ENCODE measurements at regions not wholly inside any gene's neighbourhood (a gene's known extent, or its start where the extent isn't known, plus 50 kb on each side); places are given as distances from the start of the nearest gene placed in this dataset.
"Not testable (repeated sequence)": the region's sequence is repeated elsewhere in the genome, so short reads cannot be mapped to it uniquely, and the experiment has no call there.

GRCh38 chr17:30726310-30726709, 98.2 kb downstream of the CRLF3 start:
- CTCF ChIA-PET (ENCODE audit: partially characterized antibody); DNase-seq; H3K36me3 Mint-ChIP-seq: not testable (repeated sequence)

GRCh38 chr17:30724034-30724650, 100.3 kb downstream of the CRLF3 start:
- H3K4me1 ChIP-seq (ENCODE audit: insufficient read depth, low read length); intact Hi-C loops (cut with micrococcal nuclease); H3K4me3 Mint-ChIP-seq; H3K36me3 Mint-ChIP-seq; H3K27ac ChIP-seq (ENCODE audit: low read depth, low read length); H3K27me3 Mint-ChIP-seq; H3K27me3 ChIP-seq (ENCODE audit: insufficient read depth, low read length); H3K9me3 ChIP-seq (ENCODE audit: control insufficient read depth in 1 of 2, low read length in 2 of 2); H3K36me3 ChIP-seq (ENCODE audit: insufficient read depth, low read length); H3K27ac Mint-ChIP-seq; H3K9me3 Mint-ChIP-seq; POLR2A ChIA-PET (ENCODE audit: partially characterized antibody); DNase-seq; H3K4me3 ChIP-seq (ENCODE audit: low read length in 2 of 2); H3K4me1 Mint-ChIP-seq: not testable (repeated sequence)
- CTCF ChIA-PET (ENCODE audit: partially characterized antibody), result interaction anchor here (1.3 kb wide), 1 partner anchor 100 kb away, joined by 3 read pairs; the partner anchor contains the start of gene CRLF3

More at GRCh38 chr17:30726310-30726709, 98.2 kb downstream of the CRLF3 start:
- H3K4me3 Mint-ChIP-seq; H3K36me3 ChIP-seq (ENCODE audit: insufficient read depth, low read length); H3K9me3 Mint-ChIP-seq; H3K27me3 ChIP-seq (ENCODE audit: insufficient read depth, low read length); intact Hi-C loops (cut with micrococcal nuclease); H3K4me3 ChIP-seq (ENCODE audit: low read length in 2 of 2); H3K27ac Mint-ChIP-seq; H3K9me3 ChIP-seq (ENCODE audit: control insufficient read depth in 1 of 2, low read length in 2 of 2); H3K27ac ChIP-seq (ENCODE audit: low read depth, low read length); POLR2A ChIA-PET (ENCODE audit: partially characterized antibody); H3K27me3 Mint-ChIP-seq; H3K4me1 ChIP-seq (ENCODE audit: insufficient read depth, low read length): not testable (repeated sequence)
- H3K4me1 Mint-ChIP-seq, result peaks cover 2 to 16% (median 8%) of the 10 kb centered on the region in 4 donors

GRCh38 chr17:30722114-30722780, 102.2 kb downstream of the CRLF3 start:
- H3K4me1 ChIP-seq (ENCODE audit: insufficient read depth, low read length); H3K27me3 Mint-ChIP-seq; H3K36me3 Mint-ChIP-seq; H3K4me3 Mint-ChIP-seq; H3K4me1 Mint-ChIP-seq; CTCF ChIA-PET (ENCODE audit: partially characterized antibody); H3K9me3 ChIP-seq (ENCODE audit: control insufficient read depth in 1 of 2, low read length in 2 of 2); H3K27me3 ChIP-seq (ENCODE audit: insufficient read depth, low read length); H3K9me3 Mint-ChIP-seq; H3K27ac ChIP-seq (ENCODE audit: low read depth, low read length); intact Hi-C loops (cut with micrococcal nuclease); H3K4me3 ChIP-seq (ENCODE audit: low read length in 2 of 2); H3K27ac Mint-ChIP-seq; DNase-seq; H3K36me3 ChIP-seq (ENCODE audit: insufficient read depth, low read length); POLR2A ChIA-PET (ENCODE audit: partially characterized antibody): not testable (repeated sequence)

- H3K36me3 Mint-ChIP-seq; intact Hi-C loops (cut with micrococcal nuclease); H3K9me3 Mint-ChIP-seq; H3K4me3 ChIP-seq (ENCODE audit: low read length in 2 of 2); H3K36me3 ChIP-seq (ENCODE audit: insufficient read depth, low read length); H3K27me3 ChIP-seq (ENCODE audit: insufficient read depth, low read length); H3K4me1 ChIP-seq (ENCODE audit: insufficient read depth, low read length); DNase-seq; H3K9me3 ChIP-seq (ENCODE audit: control insufficient read depth in 1 of 2, low read length in 2 of 2); H3K4me1 Mint-ChIP-seq; H3K27ac ChIP-seq (ENCODE audit: low read depth, low read length); H3K4me3 Mint-ChIP-seq; POLR2A ChIA-PET (ENCODE audit: partially characterized antibody); H3K27ac Mint-ChIP-seq; H3K27me3 Mint-ChIP-seq: not testable (repeated sequence)
- CTCF ChIA-PET (ENCODE audit: partially characterized antibody), result interaction anchor here (1.5 kb wide), 1 partner anchor 32 kb away, joined by 4 read pairs; no protein-coding TSS in a partner anchor
These were observed 103.5 kb downstream of the CRLF3 start for GRCh38 chr17:30720971-30721370.

- Mint-ChIP-seq H3K4me1 (peaks cover 3 to 11% (median 5%) of the 10 kb centered on the region in 4 donors), H3K27ac (no peak overlapping the region), H3K9me3 (peaks cover 0 to 1% (median 0%) of the 10 kb centered on the region in 8 donors), H3K27me3 (no peaks in the 10 kb centered on the region), H3K36me3 (no peaks in the 10 kb centered on the region), H3K4me3 (no peak overlapping the region)
- Histone ChIP-seq H3K27me3 (ENCODE audit: insufficient read depth, low read length) (no peaks in the 10 kb centered on the region), H3K27ac (ENCODE audit: low read depth, low read length) (no peak overlapping the region), H3K4me3 (ENCODE audit: low read length in 2 of 2) (no peak overlapping the region), H3K36me3 (ENCODE audit: insufficient read depth, low read length) (no peaks in the 10 kb centered on the region), H3K9me3 (ENCODE audit: control insufficient read depth in 1 of 2, low read length in 2 of 2) (no peaks in the 10 kb centered on the region), H3K4me1 (ENCODE audit: insufficient read depth, low read length) (no peaks in the 10 kb centered on the region)
- intact Hi-C loops (cut with micrococcal nuclease), result no loop called here
- ChIA-PET POLR2A (ENCODE audit: partially characterized antibody) (interaction anchor here (1.2 kb wide), 1 partner anchor 11 kb away, joined by 4 read pairs; no protein-coding TSS in a partner anchor), CTCF (ENCODE audit: partially characterized antibody) (interaction anchor here (0.6 to 1.5 kb wide), 2 partner anchors 31 to 110 kb away, joined by 3 to 4 read pairs; no protein-coding TSS in a partner anchor)
- peak in 1 of 5 donors; percentile 18 for DNase-seq
These were observed 104.5 kb downstream of the CRLF3 start for GRCh38 chr17:30720013-30720471.

- not testable (repeated sequence) for H3K9me3 ChIP-seq (ENCODE audit: control insufficient read depth in 1 of 2, low read length in 2 of 2); H3K27ac ChIP-seq (ENCODE audit: low read depth, low read length); H3K9me3 Mint-ChIP-seq; H3K36me3 Mint-ChIP-seq; H3K27me3 ChIP-seq (ENCODE audit: insufficient read depth, low read length); H3K36me3 ChIP-seq (ENCODE audit: insufficient read depth, low read length); H3K4me1 ChIP-seq (ENCODE audit: insufficient read depth, low read length); H3K27me3 Mint-ChIP-seq; H3K4me3 ChIP-seq (ENCODE audit: low read length in 2 of 2)
- ChIA-PET CTCF (ENCODE audit: partially characterized antibody) (interaction anchor here (0.6 to 1.5 kb wide), 7 partner anchors 9 to 614 kb away, joined by 3 to 4 read pairs (median 3); no protein-coding TSS in a partner anchor), POLR2A (ENCODE audit: partially characterized antibody) (interaction anchor here (1.2 kb wide), 1 partner anchor 10 kb away, joined by 4 read pairs; no protein-coding TSS in a partner anchor)
- intact Hi-C loops (cut with micrococcal nuclease), result loop anchor here (1.0 to 5.0 kb wide), 3 partner anchors 105 to 617 kb away; partner anchors contain the start of genes CRLF3 and GOSR1
- Mint-ChIP-seq H3K27ac (peak overlapping the region in 2 of 7 donors; percentile 1 to 19), H3K4me1 (peaks cover 3 to 11% (median 5%) of the 10 kb centered on the region in 4 donors), H3K4me3 (peak overlapping the region; percentile 7 to 63 (median 34))
- peak; percentile 66 to 73 (median 69) for DNase-seq
These were observed 105.1 kb downstream of the CRLF3 start for GRCh38 chr17:30719131-30719973.

- Mint-ChIP-seq H3K27ac (peak overlapping the region in 3 of 7 donors; percentile 6 to 87 (median 86)), H3K4me3 (peak overlapping the region in 1 of 8 donors; percentile 2), H3K4me1 (peaks cover 4 to 11% (median 5%) of the 10 kb centered on the region in 4 donors)
- H3K36me3 Mint-ChIP-seq; H3K9me3 ChIP-seq (ENCODE audit: control insufficient read depth in 1 of 2, low read length in 2 of 2); H3K4me1 ChIP-seq (ENCODE audit: insufficient read depth, low read length); H3K36me3 ChIP-seq (ENCODE audit: insufficient read depth, low read length); H3K9me3 Mint-ChIP-seq; H3K27ac ChIP-seq (ENCODE audit: low read depth, low read length); H3K27me3 Mint-ChIP-seq; H3K27me3 ChIP-seq (ENCODE audit: insufficient read depth, low read length); H3K4me3 ChIP-seq (ENCODE audit: low read length in 2 of 2): not testable (repeated sequence)
- intact Hi-C loops (cut with micrococcal nuclease), result loop anchor here (1.0 to 5.0 kb wide), 3 partner anchors 106 to 616 kb away; partner anchors contain the start of genes CRLF3 and GOSR1
- DNase-seq, result peak in 1 of 5 donors; percentile 9
- CTCF ChIA-PET (ENCODE audit: partially characterized antibody), result interaction anchor here (0.9 to 1.2 kb wide), 5 partner anchors 9 to 613 kb away, joined by 3 to 4 read pairs (median 3); no protein-coding TSS in a partner anchor
- POLR2A ChIA-PET (ENCODE audit: partially characterized antibody), result interaction anchor here (1.2 kb wide), 1 partner anchor 9 kb away, joined by 4 read pairs; no protein-coding TSS in a partner anchor
These were observed 105.8 kb downstream of the CRLF3 start for GRCh38 chr17:30718691-30719090.

Measured in CD4-positive, alpha-beta memory T cell (primary cell).